GM19468 (cell line): ENCODE measurements at regions not wholly inside any gene's neighbourhood (a gene's known extent, or its start where the extent isn't known, plus 50 kb on each side); places are given as distances from the start of the nearest gene placed in this dataset.

Experiments used
- ATAC-seq: cut with Tn5 transposase; IDR thresholded peaks from one replicate; pipeline ENCODE4 v1.9.1; 2021; ENCODE audit warnings: mild to moderate bottlenecking, moderate library complexity, moderate number of reproducible peaks; ENCODE audit not compliant: unreplicated experiment; ENCODE audit errors: extremely low read depth

DNA sequence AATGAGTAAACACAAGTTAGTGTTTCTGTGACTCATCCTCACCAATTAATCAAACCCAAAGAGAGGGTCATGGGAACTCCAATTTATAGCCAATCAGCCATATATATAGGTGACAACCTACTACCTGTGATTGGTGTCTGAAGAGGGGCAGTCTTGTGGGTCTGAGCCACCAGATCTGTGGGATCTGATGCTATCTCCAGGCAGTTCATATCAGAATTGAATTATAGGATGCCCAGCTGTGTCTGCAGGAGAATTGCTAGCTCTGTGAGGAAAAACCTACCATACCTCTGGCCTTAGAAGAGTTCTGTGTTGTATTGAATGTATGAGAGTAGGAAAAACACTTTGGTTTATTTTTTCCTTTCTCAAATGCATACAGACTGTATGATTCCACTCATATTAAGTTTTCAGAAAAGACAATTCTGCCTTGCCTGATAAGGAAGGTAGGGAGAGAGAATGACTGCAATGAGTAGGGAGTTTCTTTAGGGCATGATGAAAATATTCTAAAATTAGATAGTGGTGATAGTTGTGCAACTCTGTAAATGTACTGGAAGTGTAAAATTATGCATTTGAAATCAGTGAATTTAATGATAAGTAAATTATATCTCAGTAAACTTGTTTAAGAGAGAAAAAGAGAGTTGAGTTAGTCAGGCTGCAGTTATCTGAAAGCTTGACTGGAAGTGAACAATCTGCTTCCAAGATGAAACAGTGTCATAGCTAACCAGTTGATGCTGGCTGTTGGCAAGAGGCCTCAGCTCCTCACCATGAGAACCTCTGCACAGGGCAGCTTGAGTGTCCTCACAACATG lies 274.9 kb downstream of the AUH start:
- ATAC-seq, result no peak

DNA sequence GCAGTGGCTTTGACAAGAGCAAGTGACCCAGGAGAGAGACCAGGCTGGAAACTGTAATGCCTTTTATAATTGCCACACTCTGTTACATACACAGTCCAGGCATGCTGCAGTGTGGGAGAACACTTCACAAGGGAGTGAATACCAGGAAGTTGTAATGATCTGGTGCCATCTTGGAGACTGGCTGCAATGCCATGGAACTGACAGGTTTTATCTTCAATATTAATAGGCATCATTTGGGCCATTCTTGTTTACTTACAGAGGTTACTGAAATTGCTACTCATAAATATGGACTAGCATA lies 274.3 kb downstream of the AUH start:
- no peak for ATAC-seq

DNA sequence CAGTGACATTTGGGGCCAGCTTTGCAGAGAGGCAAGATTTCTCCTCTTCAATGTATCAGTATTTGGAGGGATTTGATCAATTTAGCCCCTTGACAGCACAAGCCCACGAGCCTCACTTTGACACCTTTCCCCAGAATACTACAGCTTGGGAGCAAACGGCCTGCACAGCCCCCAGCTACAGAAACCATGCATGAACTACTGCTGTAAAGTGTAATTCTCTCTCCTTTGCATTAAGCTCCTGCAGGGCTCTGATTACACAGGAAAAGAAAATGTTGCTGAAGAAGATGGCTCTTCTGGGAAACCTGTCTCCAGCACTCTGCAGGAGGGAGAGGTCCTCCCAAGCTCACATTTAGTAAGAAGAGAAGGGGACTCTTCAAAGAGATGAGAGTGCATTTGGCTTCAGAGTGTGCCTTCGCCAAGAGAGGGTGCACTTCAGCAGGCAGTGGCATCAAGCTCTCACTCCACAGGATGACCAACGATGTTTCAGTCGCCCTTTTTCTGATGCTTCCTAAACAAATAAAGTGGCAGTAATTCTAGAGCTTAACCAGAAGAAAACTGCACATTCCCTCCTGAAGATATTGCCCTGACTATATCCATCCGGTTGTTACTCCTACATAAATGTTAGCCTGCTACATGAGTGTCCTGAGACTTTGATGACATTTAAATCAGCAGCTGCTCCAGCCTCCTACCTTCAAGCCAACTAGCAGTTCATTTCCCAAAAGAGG lies 272.2 kb downstream of the AUH start:
- ATAC-seq, result no peak

DNA sequence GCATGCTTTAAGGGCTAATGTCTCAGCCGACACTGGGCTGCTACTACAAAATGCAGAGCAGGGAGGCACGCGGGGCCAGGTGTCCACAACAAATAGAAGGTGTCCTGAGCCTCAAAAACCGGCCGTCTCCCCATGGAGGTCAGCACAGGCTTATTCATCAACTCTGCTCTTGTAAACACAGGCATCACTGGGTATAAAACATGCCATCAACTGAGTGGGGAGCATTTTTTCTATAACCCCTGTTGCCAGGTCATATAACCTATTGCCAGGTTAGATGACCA lies 271.6 kb downstream of the AUH start:
- no peak for ATAC-seq

DNA sequence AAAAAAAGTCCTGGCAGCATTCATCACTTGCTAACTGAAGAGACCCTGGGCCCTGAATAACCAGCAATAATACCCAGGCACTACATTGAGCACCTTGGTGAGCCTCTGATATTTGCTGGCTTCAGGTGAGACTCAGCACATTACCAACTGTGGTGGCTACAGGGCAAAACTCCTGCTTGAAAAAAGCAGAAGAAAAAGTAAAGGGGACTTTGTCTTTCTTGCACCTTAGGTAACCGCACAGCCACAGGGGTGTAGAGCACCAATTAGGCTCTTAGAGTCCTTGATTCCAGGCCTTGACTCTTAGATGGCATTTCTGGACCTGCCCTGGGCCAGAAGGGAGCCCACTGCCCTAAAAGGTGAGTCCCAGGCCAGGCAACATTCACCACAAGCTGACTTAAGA lies 269.5 kb downstream of the AUH start:
- ATAC-seq, result no peak

DNA sequence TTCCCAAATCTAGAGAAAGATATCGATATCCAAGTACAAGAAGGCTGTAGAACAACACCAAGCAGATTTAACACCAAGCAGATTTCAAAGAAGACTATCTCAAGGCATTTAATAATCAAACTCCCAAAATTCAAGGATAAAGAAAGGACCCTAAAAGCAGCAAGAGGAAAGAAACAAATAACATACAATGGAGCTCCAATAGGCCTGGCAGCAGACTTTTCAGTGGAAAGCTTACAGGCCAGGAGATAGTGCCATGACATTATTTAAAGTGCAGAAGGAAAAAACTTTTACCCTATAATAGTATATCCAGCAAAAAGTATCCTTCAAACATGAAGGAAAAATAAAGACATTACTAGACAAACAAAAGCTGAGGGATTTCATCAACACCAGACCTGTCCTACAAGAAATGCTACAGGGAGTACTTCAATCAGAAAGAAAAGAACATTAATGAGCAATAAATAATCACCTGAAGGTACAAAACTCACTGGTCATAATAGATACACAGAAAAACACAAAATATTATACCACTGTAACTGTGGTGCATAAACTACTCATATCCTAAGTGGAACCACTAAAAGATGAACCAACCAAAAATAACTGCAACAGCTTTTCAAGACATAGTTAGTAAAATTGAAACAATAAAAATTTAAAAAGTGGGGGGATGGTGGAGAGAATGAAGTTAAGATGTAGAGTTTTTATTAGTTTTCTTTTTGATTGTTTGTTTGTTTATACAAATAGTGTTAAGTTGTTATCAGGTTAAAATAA lies 267.2 kb downstream of the AUH start:
- ATAC-seq, result no peak

DNA sequence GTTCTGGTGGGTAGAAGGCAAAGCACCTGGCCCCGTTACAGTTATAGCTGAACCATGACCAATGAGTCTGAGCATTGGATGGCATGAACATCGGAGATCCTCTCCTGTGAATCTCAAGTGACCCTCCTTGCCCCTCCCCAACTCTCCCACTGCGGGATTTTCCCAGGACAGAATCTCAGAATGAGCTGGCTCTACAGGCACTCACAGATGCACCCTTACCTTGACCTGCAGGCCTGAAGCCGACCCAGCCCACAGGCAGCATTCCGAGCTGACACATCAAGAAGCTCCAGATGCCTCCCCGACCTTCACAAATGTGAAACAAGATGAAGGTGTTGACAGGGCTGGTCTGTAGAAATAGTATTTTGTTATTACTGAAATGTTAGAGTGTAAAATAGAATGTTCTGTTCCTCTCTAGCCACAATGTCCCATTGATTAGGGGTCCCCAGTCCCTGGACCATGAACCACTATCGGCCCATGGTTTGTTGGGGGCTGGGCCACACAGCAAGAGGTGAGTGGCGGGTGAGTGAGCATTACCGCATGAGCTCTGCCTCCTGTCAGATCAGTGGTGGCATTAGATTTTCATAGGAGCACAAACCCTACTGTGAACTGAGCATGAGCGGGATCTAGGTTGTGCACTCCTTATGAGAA lies 263.4 kb downstream of the AUH start:
- no peak for ATAC-seq

DNA sequence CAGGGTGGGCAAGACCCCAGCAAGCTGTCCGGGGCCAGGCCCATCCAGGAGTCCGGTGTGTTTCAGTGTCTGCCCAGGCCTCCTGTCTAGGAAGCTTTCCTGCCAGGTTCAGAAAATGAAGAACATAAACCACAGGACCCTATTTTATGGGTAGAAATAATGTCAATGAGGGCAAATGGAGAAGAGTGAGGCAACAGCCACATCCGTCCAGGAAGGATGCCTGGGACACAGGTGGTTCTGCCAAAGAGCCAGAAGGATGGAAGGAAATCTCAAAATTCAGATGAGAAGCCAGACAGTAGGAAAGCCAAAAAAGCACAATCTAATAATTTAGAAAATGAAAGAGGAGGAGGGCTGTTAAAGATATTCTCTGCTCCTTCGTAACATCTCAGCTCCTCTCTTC lies 262.3 kb downstream of the AUH start:
- no peak for ATAC-seq

DNA sequence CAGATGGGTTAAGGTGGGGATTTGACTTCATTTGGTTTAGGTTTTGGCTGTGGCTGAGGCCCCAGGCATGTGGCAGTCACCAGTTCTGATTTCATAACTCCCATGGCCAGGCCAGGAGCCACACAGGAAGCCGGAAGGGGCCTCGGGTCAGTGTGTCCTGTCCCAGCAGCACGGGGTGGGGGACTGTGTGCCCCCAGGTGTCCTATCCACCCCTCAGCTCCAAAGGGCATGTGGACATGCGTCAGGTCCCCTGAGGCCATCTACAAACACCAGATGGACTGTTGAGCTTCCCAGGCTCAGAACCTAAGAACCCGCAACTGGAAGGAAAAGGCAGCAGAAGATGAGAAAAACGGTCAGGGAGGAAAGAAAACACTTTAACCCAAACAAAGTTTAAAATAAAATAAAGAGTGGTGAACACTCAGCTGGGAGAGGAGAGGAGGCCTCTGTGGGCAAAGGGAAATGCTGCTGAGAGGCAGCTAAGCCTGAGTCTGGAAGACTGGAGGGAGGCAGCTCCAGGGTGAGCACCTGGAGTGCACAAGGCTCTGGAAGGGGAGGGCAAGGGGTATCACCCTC lies 260.8 kb downstream of the AUH start:
- ATAC-seq, result no peak

DNA sequence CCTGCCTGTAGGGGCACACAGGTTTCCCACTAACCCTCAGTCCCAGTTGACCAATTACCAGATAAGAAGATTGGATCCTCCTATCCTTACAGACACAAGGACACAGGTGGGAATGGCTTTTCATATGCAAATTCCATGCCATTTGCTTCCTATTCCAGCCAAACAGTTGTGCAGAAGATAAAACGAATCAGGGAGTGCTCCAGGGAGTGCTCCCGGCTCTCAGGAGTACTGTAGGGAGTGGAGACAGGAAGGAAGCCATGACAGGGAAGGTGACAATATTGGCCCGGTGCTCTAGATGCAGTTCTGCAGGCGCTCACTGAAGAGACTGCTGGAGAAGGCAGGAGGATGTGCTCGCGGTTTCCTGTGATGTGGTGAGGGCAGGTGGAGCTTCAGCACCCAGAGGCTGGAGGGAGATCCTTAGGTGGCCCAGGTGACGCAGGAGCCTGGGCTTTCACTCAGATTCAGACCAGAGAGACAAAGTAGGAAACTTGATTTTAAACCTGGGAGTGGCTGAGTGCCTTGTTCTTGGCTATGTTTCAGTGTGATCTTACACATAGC lies 260.0 kb downstream of the AUH start:
- ATAC-seq, result no peak

DNA sequence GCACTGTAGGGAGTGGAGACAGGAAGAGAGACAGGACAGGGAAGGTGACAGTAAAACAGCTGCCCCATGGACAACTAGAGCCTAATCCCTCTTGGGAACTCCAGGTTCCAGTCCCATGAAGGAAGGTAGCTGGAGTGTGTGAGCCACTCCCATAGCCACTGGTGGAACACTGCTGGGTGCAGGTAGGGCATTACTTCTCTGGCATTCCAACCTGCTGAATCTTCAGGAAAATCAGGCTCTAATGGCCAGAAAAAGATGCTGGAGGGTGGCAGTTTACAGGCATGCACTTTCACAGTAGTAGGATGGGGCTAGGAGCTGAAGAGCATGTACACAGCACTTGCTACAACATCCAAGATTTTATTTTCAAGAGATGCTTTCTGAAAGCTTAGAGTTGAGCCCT lies 259.4 kb downstream of the AUH start:
- ATAC-seq, result no peak

DNA sequence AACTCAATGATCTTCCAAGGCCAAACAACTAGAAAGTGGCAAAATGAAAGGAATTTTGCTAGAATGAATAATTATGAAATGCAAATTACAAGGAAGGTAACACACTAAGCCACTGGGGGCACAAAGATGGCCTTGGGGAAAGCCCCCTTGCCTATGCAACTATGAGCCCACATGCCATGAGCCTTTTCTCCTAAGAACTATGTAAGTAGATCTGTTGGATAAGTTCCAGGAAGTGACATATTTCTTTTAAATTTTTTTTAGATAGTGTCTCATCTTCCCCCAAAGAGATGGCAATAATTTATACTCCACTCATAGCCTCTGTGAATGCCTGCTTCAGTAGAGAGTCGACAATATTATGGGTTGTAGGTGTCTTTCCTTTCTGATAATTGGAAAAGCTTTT lies 257.8 kb downstream of the AUH start:
- no peak for ATAC-seq

DNA sequence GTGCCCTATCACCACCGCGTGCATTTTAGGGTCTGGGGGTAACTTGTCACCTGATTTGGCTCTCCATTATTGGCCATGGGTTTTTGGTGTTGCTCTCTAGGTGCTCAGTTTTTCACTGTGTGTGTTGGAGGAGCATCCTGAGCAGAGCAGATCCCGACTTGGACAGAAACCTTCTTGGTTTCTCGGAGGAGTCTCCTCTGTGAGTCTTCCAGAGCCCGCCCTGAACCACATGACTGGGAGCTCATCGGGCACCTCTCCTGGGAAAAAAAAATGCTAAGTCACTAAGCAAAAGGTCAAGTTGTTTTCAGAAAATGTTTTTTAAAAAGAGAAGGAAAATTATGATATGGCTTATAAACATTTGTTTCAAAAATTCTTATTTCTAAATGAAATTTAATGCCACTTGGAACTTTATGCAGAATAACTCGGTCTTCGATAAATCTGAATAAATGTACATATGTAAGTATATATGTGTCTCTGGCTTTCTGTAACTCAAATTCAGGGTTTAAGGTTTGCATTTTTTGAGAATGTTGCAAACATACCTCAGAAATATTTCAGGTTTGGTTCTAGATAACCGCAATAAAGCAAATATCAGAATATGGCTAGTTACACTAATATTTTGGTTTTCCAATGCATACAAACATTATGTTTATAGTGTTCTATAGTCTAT lies 255.2 kb downstream of the AUH start:
- ATAC-seq, result no peak

DNA sequence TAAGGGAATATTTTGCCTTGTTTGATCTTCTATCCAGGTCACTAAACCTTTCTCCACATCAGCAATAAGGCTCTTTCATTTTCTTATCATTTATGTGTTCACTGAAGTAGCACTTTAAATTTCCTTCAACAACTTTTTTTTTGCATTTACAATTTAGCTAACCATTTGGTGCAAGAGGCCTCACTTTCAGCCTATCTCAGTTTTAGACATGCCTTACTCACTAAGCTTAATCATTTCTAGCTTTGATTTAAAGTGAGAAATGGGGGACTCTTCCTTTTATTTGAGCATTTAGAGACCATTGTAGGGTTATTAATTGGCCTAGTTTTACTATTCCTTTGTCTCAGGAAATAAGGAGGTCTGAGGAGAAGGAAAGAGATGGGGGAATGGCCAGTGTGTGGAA lies 250.5 kb downstream of the AUH start:
- ATAC-seq, result no peak

DNA sequence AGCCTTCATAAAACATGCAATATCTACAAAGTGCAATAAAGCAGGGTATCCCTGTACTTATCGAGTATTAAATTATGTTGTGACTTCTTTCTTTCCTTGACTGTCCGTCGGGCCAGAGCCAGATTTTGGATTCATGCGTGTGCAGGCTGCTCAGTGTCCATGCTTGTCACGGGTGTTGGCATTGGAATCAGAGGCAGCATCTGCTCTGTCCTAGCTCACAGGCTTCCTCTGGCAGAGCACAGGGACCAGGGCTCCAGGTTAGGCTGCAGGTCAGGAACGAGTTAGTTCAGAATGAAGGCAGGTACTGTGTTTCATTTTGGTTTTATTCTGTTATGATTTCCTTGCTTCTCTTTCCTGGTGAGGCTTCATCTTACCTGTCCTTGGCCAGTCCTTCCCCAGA lies 249.8 kb downstream of the AUH start:
- ATAC-seq, result no peak

DNA sequence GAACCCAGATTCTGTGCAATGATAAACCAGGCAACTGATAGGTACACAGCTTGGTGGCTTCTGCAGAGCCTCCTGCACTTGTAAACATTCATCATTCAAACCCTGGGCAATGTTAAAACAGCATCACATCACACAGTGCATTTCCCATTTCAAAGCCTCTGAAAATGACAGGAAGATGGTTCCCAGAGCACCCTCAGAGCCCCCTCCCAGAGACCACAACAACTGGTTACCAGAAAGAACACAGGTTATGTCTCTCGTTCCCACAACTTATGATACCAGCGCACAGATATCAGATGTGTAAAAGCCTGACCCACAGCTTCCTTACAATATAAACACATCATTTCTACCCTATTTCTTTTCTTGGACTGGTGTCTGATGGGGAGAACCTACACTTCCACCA lies 248.7 kb downstream of the AUH start:
- ATAC-seq, result no peak

DNA sequence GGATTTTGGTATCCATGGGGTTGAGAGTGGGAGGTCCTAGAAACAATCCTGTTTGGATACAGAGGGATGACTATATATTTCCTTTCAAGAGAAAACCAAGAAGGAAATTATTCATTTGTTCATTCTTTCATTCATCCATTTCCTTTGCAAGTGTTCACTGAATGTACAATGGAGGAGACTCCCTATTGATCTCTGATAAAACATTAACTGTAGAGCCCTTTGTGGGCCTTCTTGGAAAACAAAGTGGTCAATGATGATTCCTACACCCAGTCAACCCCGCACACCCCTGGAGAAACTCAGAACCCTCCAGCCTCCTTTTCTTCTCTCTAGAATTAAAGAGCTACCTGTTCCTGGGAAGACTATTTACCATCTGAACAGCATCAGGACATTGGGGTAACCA lies 247.3 kb downstream of the AUH start:
- ATAC-seq, result no peak

DNA sequence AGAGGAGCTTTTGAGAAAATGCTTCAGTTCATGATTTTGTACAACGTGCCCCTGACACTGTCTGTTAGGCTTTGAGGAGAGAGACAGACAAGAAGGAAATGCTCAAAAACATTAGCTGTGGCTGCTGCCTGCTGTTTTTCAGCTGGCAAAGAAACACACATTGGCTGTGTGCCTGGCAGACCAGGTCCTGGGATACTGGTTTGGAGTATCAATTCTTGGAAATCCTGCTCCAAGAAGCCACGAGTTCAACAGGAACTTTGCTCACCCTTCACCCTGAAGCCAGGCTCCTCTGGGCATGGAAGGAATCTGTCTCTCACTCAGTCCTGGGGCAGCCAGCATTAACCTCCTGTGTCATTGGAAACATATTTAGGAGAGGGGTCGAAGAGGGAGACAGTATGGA lies 245.5 kb downstream of the AUH start:
- no peak for ATAC-seq

DNA sequence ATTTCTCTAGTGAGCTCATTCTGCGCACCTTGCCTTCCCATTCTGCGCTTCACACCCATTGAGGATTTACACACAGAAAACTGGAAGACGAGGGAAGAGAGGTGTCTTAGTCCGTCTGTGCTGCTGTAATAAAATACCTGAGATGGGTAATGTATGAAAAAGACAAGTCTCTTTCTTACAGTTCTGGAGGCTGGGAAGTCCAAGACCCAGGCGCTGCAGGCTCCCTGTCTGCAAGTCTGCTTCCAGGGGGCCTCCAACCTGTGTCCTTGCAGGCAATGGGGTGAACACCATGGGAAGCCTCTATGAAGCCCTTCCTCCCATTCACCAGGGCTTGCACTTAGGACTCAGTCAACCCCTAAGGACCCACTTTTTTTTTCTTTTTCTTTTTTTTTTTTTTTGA lies 245.0 kb downstream of the AUH start:
- ATAC-seq, result no peak

DNA sequence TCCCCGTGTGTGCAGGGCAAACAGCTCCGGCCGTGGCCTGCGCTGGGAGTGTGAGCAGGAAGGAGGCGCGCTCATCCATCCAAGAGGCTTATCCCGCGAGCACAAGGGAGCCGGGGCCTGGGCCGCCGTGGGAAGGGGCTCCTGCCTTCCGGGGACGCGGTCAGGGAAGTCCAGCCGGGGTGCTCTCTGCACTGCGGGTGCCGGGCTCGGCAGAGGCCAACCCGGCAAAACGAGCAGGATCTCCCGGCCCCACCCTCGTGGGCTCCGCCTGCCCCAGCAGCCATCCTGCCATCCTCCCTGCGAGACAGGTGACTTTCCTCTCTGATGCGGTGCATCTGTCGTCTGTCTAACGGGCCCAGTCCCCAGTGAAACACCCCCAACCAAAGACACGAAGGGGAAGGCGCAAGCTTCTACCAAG lies 244.2 kb downstream of the AUH start:
- ATAC-seq, result no peak
